ENCODE measurements at regions not wholly inside any gene's neighbourhood (a gene's known extent, or its start where the extent isn't known, plus 50 kb on each side); places are given as distances from the start of the nearest gene placed in this dataset.
"Not testable (repeated sequence)": the region's sequence is repeated elsewhere in the genome, so short reads cannot be mapped to it uniquely, and the experiment has no call there.

DNA sequence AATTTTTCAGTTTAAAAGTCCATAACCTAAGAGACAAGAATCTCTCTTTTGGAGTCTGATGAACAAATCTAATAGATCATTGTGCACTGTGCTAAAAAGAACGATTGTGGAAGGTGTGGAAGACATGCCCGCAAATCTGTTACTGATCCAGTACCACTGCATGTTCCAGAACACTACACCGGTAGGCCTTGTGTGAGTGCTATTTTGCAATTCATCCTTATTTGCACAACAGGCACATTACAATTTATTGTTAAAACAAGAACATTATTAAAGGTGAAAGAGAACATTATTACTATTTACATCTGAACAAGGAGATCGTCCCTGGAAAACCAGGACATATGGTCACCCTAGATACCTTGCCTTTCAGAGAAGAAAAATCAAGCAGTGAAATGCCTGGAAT, 205.7 kb upstream of the NECTIN3 start:
- DNase-seq, result no peak

DNA sequence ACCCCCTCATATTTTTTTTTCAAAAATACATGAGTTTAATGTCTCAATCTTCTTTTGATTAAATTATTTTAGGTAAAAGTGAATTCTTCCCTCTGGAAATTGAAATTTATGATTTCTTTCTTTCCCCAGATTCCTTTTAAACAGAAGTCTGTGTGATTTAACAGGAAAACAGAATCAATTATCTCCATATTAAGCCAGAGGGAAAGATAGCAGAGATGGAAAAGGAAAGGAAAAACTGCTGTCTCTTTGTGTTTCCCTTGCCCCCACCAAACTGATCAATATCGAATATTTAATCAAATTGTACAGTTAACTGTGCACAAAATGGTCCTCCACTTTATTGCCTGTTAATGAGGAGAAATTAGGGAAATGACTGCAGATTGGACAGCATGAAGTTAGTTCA, 203.5 kb upstream of the NECTIN3 start:
- DNase-seq, result no peak

DNA sequence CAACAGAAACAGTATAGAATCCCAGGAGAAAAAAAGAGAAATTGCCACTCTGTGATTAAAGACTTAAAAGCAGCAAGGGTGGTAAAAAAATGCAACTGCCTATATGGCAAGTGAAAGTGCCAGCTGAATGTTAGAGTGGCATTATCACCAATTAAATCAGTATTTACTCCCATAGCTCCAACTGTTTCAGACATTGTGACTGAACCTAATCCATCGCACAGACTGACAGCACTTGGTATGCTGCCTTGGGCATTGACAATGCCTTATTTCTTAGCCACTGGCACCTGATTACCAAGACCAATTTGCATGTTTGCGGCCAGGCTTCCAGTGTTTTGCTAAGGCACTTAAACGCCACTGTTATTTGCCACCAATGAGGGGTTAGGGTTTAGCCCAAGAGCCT, 201.9 kb upstream of the NECTIN3 start:
- DNase-seq, result no peak

DNA sequence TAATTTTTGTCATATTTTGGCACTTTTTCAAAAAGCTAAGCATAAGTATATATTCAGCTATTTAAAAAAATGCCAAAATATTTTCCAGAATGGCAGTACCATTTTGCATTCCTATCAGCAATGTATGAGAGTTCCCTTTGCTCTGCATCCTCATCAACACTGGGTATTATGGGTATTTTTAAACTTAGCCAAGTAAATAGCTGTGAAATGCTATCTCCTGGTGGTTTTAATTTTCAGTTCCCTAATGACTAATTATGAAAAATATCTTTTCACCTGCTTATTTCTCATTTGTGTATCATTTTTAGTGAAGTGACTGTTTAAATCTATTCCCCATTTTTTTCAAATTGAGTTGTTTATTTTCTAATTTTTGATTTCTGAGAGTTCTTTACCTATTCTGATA, 199.7 kb upstream of the NECTIN3 start:
- no peak for DNase-seq

GRCh38 chr3:110878692-110879091, 192.9 kb upstream of the NECTIN3 start:
- no peak for DNase-seq

GRCh38 chr3:110881069-110881468, 190.5 kb upstream of the NECTIN3 start:
- DNase-seq, result peak; percentile 4

- no peak for DNase-seq
These were observed 185.3 kb upstream of the NECTIN3 start for GRCh38 chr3:110886222-110886893.

DNA sequence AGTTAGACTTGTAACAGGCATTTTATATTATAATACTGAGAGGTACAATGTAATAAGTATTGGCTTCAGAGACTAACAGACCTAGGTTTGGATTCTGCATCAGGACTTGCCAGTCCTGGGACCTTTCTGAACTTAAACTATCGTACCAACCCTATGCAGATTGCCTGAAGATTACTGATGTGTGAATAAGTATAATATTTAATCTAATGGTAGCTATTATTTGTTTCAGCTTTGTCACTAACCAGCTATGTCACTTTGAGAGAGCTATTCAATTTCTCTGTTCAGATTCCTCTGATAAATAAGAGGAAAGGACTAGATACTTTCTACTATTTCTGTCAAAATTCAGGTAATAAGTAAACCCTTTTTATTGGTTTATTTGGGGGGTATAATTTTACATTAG, 184.4 kb upstream of the NECTIN3 start:
- no peak for DNase-seq

DNA sequence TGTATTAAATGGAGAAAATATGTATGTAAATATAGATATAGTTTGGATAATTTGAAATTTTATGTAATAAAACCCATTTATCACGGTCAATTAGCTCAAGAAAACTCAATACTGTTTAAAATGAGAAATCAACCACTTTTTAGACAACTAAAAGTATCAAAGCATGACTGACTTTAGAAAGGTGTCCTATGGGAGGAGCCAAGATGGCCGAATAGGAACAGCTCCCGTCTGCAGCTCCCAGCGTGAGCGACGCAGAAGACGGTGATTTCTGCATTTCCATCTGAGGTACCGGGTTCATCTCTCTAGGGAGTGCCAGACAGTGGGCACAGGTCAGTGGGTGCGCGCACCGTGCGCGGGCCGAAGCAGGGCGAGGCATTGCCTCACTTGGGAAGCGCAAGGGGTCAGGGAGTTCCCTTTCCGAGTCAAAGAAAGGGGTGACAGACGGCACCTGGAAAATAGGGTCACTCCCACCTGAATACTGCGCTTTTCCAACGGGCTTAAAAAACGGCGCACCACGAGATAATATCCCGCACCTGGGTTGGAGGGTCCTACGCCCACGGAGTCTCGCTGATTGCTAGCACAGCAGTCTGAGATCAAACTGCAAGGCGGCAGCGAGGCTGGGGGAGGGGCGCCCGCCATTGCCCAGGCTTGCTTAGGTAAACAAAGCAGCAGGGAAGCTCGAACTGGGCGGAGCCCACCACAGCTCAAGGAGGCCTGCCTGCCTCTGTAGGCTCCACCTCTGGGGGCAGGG, 182.8 kb upstream of the NECTIN3 start:
- DNase-seq, result not testable (repeated sequence)

GRCh38 chr3:110889376-110889699, 182.3 kb upstream of the NECTIN3 start:
- DNase-seq, result not testable (repeated sequence)

DNA sequence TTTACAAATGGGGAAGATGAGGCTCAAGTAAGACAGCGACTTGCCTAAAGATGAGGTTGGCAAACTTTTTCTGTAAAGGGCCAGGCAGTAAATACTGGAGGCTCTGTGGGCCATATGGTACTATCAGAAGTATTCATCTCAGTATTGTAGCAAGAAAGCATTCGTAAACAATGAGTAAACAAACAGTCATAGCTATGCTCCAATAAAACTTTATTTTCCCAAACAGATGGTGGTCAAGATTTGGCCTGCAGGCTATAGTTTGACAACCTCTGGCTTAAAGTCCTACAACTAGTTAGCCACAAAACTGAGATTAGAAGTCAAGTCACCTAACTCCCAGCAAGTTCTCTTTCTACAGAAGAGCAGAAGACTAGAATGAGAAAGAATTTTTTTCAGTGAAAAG, 177.0 kb upstream of the NECTIN3 start:
- DNase-seq, result no peak

GRCh38 chr3:110895054-110895453, 176.6 kb upstream of the NECTIN3 start:
- no peak for DNase-seq

- DNase-seq, result no peak
These were observed 174.6 kb upstream of the NECTIN3 start for GRCh38 chr3:110897046-110897445.

GRCh38 chr3:110900576-110900975, 171.0 kb upstream of the NECTIN3 start:
- no peak for DNase-seq

DNA sequence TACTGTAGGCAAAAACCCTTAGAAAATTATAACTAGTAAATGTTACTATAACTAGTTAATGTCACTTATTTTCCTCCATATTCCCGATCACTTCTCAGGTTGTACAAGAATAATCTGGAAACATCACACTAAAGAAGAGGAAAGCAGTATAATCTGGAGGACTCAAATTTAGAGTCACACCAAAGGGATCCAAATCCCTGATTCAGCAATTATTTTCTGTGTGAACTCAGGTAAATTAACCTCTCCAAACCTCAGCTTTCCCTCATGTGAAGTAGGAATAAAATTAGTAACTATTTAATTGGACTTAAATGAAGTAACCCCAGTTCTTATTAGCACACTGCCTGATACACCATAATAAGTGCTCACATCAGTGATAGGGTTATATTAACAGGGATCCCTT, 170.1 kb upstream of the NECTIN3 start:
- DNase-seq, result no peak

DNA sequence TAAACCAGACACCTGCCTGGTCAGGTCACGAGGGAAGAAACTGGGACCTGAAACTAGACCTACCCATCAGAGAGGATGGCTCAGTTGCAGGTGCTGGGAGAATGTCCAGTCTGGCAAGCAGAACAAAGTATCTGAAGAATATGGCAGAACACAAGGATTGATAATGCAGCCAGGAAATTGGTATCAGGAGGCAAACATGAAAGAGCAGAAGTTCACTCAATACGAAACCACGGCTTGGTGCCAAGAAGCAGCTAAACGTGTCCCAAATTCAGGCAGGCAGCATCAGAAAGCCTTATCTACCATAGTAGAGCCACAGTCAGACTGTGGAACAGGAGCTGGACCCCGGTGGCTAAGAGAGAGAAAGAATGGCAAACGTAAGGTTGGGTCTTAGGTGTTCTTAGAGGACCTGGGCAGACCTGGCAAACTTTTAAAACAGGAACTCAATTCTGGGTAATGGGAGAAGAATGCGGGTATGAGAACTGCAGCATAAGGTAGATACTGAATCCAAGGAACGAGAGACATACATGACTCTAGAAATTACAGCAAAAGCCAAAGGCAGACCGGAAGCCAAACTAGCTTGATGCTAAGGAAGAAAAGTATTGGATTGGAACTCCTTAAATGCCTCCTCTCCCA, 169.0 kb upstream of the NECTIN3 start:
- DNase-seq, result no peak

- DNase-seq, result no peak
These were observed 167.7 kb upstream of the NECTIN3 start for GRCh38 chr3:110903771-110904519.

GRCh38 chr3:110904520-110904890, 167.1 kb upstream of the NECTIN3 start:
- DNase-seq, result no peak

- DNase-seq, result no peak
These were observed 166.5 kb upstream of the NECTIN3 start for GRCh38 chr3:110905121-110905520.

DNA sequence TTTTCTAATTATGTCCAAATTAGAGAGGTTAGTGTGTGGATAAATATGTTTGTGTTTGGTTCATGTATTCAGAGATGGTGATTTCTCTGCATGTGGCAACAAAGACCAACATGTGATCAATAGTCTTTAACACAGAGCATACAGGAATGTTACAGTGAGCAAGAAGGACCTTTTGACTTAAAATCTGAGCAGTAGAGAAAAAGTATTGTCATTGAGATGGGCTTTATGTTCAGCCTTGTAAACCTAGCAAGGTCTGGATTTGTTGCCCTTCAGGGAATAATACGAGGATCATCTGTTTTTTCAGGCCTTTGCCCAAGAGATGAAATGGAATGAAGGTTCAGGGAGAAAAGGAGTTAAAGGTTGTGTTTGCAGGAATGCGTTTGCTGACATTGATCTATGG, 161.8 kb upstream of the NECTIN3 start:
- no peak for DNase-seq

DNA sequence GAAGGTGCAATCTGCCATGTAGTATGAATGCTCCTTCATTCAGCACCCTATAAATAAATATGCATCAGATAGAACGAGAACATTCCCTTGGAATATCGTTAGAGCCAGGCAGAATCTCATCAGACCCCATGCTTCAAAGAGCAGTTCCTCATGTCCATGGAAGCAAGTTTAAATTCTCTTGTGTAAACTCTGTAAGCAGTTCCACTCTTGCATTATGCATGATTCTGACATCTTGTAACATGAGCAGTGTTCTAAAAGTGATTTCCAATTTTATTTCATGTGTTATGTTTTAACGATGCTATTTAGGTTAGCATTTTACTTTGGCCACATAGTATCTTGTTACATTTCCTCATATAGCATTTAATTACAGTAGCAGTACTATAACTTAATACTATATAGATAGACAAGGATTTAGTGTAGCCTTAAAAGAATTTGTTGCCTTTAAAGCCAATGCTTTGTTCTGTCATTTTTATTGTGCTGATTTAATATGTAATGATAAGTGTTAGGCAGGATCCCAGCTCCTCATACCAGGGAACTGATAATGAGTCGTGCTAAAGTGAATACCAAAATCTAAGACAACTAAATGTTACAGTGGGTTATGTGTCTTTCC, 161.2 kb upstream of the NECTIN3 start:
- no peak for DNase-seq

GRCh38 chr3:110918963-110919362, 152.7 kb upstream of the NECTIN3 start:
- DNase-seq, result no peak

DNA sequence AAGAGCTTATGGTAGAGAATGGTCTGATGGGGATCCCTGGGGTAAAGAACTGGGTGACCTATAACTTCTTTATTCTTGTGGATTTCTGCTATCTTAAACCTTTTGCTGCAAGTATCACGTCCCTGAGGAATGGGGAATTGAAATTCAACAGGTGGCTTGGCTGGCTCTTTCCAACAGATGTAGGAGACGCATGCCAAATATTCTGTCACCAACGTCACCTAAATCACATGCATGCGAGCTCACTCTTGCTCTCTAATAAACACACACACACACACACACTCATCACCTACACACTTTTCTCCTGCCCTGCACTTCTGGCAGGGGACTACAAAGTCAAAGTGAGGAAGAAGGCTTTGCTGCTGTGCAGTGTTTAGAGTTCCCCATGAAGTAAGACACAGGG, 145.8 kb upstream of the NECTIN3 start:
- DNase-seq, result no peak
